Spinal cord (tissue), 9 donors: ENCODE measurements at regions not wholly inside any gene's neighbourhood (a gene's known extent, or its start where the extent isn't known, plus 50 kb on each side); places are given as distances from the start of the nearest gene placed in this dataset.
A peak's percentile ranks its signal among the peaks of the same experiment; 100 is the strongest.

Source experiments
- DNase-seq, 6 donors: peaks; one replicate each; pipeline versions ENCODE4 v3.0.0 to v3.0.0-alpha.2; 2013 to 2015; ENCODE audit warnings: low spot score in 6 of 6, low read depth in 4 of 6
- H3K27ac ChIP-seq: one replicate; pipeline ENCODE4 v1.5.1; 2013; ENCODE audit warnings: low read depth, low read length, control low read depth
- H3K27me3 ChIP-seq: one replicate; pipeline ENCODE4 v1.6.1; 2013; ENCODE audit warnings: low read length; ENCODE audit not compliant: control insufficient read depth, insufficient read depth
- H3K36me3 ChIP-seq: one replicate; pipeline ENCODE4 v1.6.1; 2013; ENCODE audit warnings: low read length; ENCODE audit not compliant: control insufficient read depth, insufficient read depth
- H3K4me1 ChIP-seq: one replicate; pipeline ENCODE4 v1.6.1; 2013; ENCODE audit warnings: low read length; ENCODE audit not compliant: control insufficient read depth, insufficient read depth
- H3K4me3 ChIP-seq: one replicate; pipeline ENCODE4 v1.5.1; 2013; ENCODE audit warnings: low read depth, low read length, control low read depth
- H3K9me3 ChIP-seq: one replicate; pipeline ENCODE4 v1.6.1; 2013; ENCODE audit warnings: low read length; ENCODE audit not compliant: control insufficient read depth, insufficient read depth
- WGBS: methylation state at CpG from one replicate; pipeline ENCODE4 v1.1.5; 2013; ENCODE audit warnings: missing lambda C conversion rate; ENCODE audit not compliant: insufficient coverage; 5-methylcytosine and 5-hydroxymethylcytosine counted together
- donor health status: healthy.

DNA sequence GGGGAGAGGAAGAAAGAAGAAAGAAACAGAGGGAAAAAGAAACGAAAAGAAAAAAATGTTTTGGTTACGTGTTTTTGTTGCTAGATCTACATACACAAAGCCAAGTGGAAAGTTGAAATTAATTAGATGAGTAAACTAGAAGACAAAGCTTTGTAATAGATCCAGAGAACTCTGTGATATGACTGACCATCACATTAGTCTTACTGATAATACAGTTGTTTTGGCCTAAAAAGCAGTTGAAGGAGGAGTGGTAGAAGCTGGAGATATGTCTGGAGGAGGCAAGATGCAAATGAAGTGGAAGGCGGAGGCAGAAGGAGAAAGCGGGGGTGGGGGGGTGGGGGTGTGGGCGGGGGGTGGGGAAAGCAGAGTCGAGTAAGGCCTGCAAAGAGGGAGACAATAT, 500.1 kb upstream of the ID4 start:
- H3K27me3 ChIP-seq, result no peaks in the 10 kb centered on the region
- H3K36me3 ChIP-seq, result no peaks in the 10 kb centered on the region
- DNase-seq, result no peak
- no peak overlapping the region for H3K27ac ChIP-seq
- 60% methylated on average over 1 of the region's 6 CpGs for WGBS
- no peaks in the 10 kb centered on the region for H3K4me1 ChIP-seq
- no peaks in the 10 kb centered on the region for H3K9me3 ChIP-seq
- no peak overlapping the region for H3K4me3 ChIP-seq

DNA sequence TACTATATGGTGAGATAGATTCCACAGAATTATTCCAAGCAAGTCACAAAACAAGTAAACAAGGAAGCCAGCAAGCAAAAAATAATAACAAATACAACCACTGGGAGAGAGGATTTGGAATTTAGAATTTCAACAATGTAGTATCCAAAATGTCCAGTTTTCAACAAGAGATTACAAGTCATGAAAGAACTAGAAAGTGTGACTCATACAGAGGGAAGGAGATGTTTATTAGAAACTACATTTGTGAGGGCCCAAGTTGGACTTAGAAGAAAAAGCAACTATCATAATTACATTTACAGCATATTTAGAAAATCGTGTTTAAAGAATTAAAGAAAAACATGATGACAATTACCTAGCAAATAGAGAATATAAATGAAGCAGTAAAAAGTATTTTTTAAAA, 494.6 kb upstream of the ID4 start:
- Histone ChIP-seq H3K4me3 (no peak overlapping the region), H3K9me3 (peaks cover 4% of the 10 kb centered on the region), H3K27me3 (no peaks in the 10 kb centered on the region), H3K4me1 (no peaks in the 10 kb centered on the region), H3K36me3 (no peaks in the 10 kb centered on the region), H3K27ac (no peak overlapping the region)
- WGBS, result no CpG with 5 or more reads among the region's 1 CpG
- no peak for DNase-seq

DNA sequence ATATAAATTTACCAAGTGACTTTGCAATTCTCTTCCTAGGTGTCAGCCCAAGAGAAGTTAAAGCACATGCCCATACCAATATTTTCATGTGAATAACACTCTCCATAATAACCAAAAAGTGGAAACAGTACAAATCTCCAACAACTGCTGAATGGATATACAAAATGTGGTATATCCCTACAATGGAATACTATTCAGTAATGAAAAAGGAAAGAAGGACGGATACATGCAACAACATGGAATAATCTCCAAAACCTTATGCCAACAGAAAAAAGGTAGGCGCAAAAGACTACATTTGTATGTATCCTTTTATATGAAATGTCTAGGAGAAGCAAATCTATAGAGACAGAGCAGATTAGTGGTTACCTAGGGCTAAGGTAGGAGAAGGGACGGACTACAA, 487.7 kb upstream of the ID4 start:
- WGBS, result no CpG with 5 or more reads among the region's 3 CpGs
- Histone ChIP-seq H3K9me3 (peaks cover 4% of the 10 kb centered on the region), H3K27me3 (no peaks in the 10 kb centered on the region), H3K4me1 (no peaks in the 10 kb centered on the region), H3K4me3 (no peak overlapping the region), H3K27ac (no peak overlapping the region), H3K36me3 (no peaks in the 10 kb centered on the region)
- DNase-seq, result no peak

DNA sequence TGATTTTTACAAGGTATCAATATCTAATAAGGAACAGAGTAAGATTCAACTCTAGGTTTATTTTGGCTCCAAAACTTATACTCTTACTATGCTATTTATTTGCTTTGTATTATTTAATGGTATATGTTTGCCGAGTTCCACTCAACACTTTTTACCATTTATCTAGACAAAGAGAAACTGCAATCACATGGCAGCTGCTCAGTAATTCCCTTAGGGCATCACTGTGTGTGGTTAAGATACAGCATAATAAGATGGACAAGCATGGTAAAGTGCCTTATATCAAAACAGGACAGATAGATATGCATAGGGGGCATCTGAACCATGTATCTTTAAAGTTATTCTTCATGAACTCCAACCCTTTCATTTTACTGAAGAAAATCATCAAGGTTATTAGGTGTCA, 483.0 kb upstream of the ID4 start:
- peaks cover 4% of the 10 kb centered on the region for H3K9me3 ChIP-seq
- no peak overlapping the region for H3K4me3 ChIP-seq
- H3K4me1 ChIP-seq, result no peaks in the 10 kb centered on the region
- H3K27ac ChIP-seq, result no peak overlapping the region
- no peak for DNase-seq
- H3K36me3 ChIP-seq, result no peaks in the 10 kb centered on the region
- no peaks in the 10 kb centered on the region for H3K27me3 ChIP-seq
- WGBS, result no CpG with 5 or more reads among the region's 1 CpG

DNA sequence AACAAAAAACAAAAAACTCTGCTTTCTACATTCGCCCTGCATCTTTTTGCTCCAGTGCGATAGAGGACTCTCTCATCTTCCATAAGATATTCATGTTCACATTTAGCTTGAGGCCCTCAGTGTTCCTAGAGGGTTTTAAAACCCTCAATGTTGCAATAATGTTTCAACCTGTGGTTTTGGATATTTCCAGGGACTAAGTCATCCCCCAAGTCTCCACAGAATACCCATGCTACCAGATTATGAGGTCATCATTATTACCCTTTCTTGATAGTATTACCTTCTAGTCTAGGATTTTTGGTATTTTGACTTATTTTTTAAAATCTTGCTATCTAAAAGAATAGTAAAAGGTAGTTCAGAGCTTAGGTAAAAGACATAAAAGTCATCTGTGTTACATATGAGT, 480.5 kb upstream of the ID4 start:
- H3K4me1 ChIP-seq, result no peaks in the 10 kb centered on the region
- no CpG with 5 or more reads among the region's 2 CpGs for WGBS
- DNase-seq, result no peak
- H3K4me3 ChIP-seq, result no peak overlapping the region
- no peaks in the 10 kb centered on the region for H3K36me3 ChIP-seq
- H3K27ac ChIP-seq, result no peak overlapping the region
- no peaks in the 10 kb centered on the region for H3K27me3 ChIP-seq
- H3K9me3 ChIP-seq, result no peaks in the 10 kb centered on the region

DNA sequence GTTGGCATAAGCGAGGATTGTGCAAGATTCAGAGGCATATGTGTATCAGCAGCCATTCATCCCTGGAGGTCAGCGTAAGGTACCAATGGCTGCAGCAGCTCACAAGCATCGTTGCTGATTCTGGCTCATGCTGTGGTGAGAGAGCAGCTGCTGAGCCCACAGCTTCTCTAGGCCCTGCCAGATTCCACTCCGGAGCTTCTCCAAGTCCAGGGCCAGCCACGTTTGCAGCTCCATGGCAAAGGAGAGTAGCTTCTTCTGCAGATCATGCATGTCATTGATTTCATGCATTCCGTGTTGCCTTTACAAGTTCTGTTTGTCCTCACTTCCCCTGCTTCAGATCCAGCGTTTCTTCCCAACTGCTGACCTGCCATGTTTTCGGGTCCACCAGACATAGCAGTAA, 474.8 kb upstream of the ID4 start:
- 73% methylated on average over 7 of the region's 8 CpGs for WGBS
- Histone ChIP-seq H3K27ac (no peak overlapping the region), H3K4me1 (no peaks in the 10 kb centered on the region)

DNA sequence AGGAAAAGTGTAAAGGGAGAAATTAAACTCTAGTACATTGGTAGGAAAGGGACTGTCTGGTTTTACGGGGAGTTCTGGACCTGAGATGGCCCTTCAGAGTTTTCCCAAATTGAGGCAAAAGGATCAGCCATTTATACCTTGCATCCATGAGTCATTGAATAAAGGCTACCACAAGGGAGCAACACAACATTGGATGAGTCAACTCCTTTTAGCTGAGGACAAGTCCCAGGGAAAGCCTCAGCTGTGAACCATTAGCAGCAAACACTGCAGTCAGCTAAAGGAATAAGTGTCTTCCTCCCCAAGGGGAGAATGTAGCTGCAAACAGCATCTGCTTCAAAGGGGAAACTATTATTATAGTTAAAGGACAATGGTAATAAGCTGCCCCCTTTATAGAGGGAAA, 468.7 kb upstream of the ID4 start:
- WGBS, result 100% methylated on average over 1 of the region's 1 CpG
- H3K4me1 ChIP-seq, result no peaks in the 10 kb centered on the region
- no peak for DNase-seq
- H3K9me3 ChIP-seq, result peaks cover 2% of the 10 kb centered on the region
- no peaks in the 10 kb centered on the region for H3K36me3 ChIP-seq
- no peak overlapping the region for H3K27ac ChIP-seq
- H3K27me3 ChIP-seq, result no peaks in the 10 kb centered on the region
- H3K4me3 ChIP-seq, result no peak overlapping the region

More for the DNA sequence above, 474.8 kb upstream of the ID4 start:
- no peak for DNase-seq
- peaks cover 2% of the 10 kb centered on the region for H3K9me3 ChIP-seq
- no peaks in the 10 kb centered on the region for H3K36me3 ChIP-seq
- H3K27me3 ChIP-seq, result no peaks in the 10 kb centered on the region
- H3K4me3 ChIP-seq, result no peak overlapping the region

DNA sequence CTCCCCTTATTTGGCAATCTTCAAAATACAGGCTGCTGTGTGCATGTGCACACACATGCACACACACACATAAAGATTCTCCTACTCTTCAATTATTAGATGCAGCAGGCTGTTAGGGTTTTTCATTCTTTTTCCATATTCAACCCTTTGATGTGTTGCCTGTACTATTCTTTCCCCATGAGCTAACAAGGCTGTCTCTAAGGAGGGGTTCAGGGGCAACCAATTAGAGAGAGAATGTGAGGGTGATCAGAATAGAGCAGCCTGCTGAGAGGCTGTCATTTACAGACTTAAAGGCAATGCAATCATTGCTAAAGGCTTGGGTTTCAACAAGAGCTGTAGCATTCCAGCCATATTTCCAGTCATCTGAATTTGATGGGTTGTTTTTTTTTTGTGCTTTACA, 467.4 kb upstream of the ID4 start:
- no peaks in the 10 kb centered on the region for H3K4me1 ChIP-seq
- H3K9me3 ChIP-seq, result no peaks in the 10 kb centered on the region
- no peak overlapping the region for H3K4me3 ChIP-seq
- H3K27ac ChIP-seq, result no peak overlapping the region
- no peaks in the 10 kb centered on the region for H3K36me3 ChIP-seq
- no peaks in the 10 kb centered on the region for H3K27me3 ChIP-seq
- DNase-seq, result peak in 2 of 6 donors; percentile 29 to 65

DNA sequence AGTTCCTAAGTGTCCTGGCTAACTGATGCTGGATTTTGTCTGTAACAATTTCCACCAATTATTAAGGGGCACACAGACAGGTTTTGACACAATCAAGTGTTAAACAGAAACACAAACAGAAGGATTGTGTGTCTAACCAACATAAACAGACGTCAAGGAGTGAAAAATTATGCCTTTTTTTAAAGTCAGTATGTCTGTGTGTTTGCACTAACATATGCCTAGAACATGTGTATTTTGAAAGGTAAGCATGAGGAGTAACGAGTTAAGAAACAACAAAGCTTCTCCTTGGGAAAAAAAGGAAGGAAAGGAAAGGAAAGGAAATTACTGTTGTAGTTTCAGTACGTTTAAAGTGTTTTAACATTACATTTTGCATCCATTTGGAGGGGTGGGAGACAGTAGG, 466.3 kb upstream of the ID4 start:
- Histone ChIP-seq H3K36me3 (no peaks in the 10 kb centered on the region), H3K27me3 (no peaks in the 10 kb centered on the region), H3K4me3 (no peak overlapping the region), H3K27ac (no peak overlapping the region), H3K4me1 (no peaks in the 10 kb centered on the region), H3K9me3 (no peaks in the 10 kb centered on the region)
- DNase-seq, result peak in 1 of 6 donors; percentile 69
- 86% methylated on average over 1 of the region's 3 CpGs for WGBS

DNA sequence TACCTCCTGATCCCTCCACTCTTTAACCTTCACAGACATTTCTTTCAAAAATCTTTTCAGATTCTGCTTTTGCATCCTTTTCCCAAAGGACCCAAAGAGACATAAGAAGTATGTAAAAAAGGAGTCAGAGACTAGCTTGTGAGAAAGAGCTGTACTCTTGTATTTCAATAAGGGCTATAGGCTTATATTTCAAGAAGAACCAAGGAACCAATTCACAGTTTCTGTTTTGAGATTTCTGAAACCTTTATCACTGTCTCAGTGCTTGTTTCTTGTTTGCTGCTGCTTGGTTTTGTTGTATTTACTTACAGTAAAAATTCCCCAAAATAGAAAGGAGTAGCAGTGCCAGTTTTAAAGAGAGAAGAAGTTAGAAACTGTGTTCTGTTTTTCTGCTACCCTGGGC, 461.6 kb upstream of the ID4 start:
- H3K4me1 ChIP-seq, result no peaks in the 10 kb centered on the region
- H3K9me3 ChIP-seq, result no peaks in the 10 kb centered on the region
- H3K4me3 ChIP-seq, result no peak overlapping the region
- no peak for DNase-seq
- H3K27ac ChIP-seq, result no peak overlapping the region
- H3K27me3 ChIP-seq, result no peaks in the 10 kb centered on the region
- H3K36me3 ChIP-seq, result no peaks in the 10 kb centered on the region

DNA sequence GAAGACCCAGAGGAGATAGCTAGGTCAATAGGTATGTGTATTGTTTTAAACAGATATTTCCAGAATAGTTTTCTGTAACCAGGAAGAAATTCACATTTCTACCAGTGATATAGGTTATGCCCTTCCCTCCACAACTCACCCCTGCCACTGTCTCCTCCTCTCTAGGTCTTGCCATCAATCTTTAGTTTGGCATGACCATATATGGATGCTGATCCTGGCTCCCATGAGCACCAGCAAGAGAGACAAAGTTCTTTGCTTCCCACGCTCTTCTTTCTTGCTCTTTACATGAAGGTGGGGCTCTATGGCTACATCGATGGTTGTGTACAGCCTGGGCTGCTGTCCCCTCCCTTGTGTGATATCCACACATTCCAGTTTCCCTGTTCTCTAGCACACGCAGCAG, 459.4 kb upstream of the ID4 start:
- Histone ChIP-seq H3K27ac (no peak overlapping the region), H3K9me3 (no peaks in the 10 kb centered on the region), H3K4me3 (no peak overlapping the region), H3K27me3 (no peaks in the 10 kb centered on the region), H3K4me1 (no peaks in the 10 kb centered on the region), H3K36me3 (no peaks in the 10 kb centered on the region)
- WGBS, result 100% methylated on average over 3 of the region's 3 CpGs
- DNase-seq, result no peak
